ENCODE measurements at regions not wholly inside any gene's neighbourhood (a gene's known extent, or its start where the extent isn't known, plus 50 kb on each side); places are given as distances from the start of the nearest gene placed in this dataset.

GRCh38 chr10:10796061-10796773 lies 221.5 kb upstream of the CELF2 start:
- FAIRE-seq = no peak

DNA sequence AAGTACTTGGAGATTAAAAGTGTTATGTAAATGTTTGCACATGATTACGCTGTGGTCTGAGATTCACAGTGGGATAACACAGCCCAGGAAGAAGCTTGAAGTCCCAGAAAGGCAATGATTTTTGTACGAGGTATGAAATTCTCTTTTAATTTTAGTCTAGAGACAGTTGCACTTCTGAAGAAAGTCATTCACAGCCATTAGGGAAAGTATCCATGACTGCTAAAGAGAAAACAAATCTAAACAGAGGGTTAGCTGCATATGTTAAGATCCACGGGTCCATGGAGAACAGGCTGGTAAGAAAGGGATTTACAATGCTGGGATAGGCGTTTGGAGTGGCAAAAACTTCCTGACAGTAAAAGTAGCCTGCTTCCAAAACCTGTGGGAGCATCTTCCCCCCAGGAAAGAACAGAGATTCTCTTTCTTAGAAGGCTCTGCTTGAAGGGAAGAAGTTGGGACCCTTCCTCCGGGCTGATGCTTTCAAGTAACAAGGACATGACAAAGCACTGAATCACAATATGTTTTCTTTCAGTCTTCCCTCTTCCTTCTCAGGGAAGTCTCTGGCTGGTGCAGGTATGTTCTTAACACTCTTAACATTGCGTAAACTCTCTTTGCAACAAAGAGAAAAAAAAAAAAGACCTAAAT lies 220.8 kb upstream of the CELF2 start:
- FAIRE-seq = no peak

GRCh38 chr10:10797513-10797912 lies 220.2 kb upstream of the CELF2 start:
- no peak for FAIRE-seq

GRCh38 chr10:10798102-10798863 lies 219.4 kb upstream of the CELF2 start:
- no peak for FAIRE-seq

DNA sequence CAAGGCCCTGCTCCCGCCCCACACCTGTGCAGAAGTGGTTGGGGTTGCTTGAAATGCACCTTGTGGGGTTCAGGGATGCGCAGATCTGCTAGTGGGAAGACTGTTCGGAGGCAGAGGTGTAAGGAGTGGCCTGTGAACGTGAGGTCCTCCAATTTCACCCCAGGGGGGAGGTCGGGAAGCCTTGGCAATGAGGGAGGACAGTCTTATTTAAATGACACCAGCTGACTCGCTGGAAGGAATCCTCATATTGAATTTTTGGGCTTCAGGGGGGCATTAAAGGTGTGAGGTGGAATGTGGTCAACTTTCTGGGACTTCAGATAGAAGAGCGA lies 218.8 kb upstream of the CELF2 start:
- no peak for FAIRE-seq

DNA sequence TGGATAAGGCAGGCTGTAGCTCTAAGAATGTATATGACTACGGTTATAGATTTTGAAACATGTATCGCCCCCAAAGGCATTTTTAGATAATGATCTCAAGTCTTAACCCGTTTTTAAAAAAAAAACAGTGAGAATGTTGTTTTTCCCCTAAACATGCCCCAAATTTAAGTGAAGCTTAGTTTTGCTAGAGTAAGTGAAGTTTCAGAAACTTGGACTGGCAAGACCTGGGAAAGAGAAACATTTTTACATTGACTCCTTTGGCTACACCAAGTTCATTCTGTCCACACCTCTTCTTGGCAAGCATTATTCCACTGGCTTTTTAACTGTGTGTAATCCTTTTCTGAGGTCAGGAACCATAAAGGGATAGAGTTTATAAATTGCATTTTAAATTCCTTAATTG lies 216.7 kb upstream of the CELF2 start:
- FAIRE-seq = no peak

DNA sequence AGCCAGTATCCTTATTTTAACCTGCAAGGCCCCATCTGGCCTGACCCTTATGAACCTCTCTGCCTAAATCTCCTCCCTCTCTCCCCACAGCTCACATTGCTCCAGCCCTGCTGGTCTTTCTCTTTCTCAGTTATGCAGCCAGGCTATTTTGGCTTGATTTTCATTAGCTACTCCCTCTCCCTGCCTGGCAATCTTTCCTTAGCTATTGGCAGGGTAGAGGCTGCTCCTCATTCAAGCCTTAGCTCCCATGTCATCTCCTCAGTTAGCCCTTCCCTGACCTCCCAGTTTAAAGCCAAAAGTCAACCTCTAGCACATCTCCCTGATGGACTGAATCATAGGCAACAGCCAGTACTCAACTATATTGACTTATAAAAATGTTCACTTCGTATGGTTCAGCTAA lies 214.4 kb upstream of the CELF2 start:
- FAIRE-seq = no peak

- no peak for FAIRE-seq
Observed at GRCh38 chr10:10804061-10804460, 213.6 kb upstream of the CELF2 start.

DNA sequence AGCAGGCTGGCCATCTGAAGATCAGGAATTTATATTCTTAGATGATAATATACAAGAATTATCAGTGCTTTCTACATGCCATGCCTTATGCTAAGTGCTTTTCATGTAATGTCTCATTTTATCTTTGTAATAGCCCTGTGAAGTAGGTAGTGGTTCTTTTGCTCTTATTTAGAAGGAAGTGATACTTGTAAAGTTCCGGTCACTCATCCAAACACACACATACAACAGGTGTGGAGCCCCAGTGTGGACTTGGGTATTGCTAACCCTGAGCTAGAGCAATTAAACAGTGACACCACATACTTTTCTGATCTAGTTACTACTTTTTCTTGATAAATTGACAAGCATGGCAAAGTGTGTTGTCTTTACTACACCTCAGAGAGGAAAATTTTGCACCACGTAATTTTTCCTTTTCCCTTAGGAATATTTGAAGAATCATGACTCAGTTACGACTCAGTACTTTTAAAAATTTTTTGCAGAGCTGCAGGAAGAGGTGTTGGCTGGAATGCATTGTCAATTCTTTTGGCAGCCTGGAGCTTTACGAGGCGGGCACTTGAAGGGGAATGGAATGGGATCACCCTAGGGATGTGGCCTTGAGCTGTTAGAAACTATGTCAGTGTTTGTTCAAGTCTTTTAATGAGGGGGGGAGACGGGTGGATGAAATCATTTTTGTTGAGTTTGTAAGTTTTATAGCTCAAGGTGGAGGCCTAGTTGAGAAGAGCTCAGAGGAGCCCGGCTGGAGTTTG lies 212.5 kb upstream of the CELF2 start:
- FAIRE-seq = no peak

DNA sequence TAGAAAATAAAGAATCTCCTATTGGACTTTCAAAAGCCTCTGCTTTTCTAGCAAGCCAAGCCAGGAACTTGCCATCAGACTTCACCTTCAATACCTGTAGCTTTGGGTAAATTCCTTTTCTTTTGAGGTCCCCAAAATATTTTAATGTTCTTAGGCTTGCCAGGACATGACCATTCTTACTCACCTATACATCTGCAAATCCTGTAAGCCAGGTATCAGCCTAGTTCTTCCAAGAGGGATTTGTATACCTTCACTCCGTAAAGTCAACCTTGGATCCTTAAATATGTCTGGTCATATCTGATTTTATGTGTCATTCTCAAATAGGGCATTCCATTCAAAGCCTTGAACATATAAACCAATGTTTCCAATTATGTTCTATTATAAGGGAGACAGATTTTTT lies 210.6 kb upstream of the CELF2 start:
- FAIRE-seq = no peak

DNA sequence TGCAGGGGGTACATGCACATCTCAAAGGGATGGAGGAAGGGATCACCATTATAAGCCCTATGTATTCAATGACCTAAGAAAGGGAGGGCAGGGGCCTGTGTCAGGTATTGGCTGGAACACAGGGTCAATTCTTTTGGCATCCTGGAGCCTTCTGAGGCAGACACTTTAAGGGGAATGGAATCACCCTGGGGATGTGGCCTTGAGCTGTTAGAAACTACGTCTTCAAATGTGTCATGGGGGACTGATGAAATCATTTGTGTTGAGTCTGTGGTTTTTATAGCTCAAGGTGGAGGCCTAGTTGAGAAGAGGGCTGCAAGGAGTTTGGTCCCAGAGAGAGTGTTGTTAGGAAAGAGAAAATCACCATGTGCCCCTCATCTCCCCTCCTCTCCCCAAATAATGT lies 206.1 kb upstream of the CELF2 start:
- FAIRE-seq = no peak

- FAIRE-seq = no peak
Observed at GRCh38 chr10:10813656-10814055, 204.0 kb upstream of the CELF2 start.

- FAIRE-seq = no peak
Observed at GRCh38 chr10:10814069-10814468, 203.6 kb upstream of the CELF2 start.

DNA sequence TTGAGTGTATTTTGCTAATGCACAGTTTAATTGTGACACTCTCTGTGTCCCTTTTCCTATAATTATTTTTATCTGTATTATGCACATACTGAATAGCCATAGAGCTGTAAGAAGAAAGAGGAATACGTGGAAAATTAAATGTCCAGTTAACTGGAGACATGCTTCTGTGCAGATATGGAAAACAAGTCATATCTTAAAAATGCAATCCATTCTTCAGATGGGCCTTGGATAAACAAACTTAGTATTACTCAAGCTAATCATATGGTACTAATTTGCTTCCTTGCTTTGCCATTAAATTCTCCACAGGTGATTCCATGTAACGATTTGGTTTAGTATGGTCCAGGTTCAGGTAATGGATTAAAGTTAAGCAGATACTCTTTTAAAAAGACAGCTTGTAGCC lies 201.2 kb upstream of the CELF2 start:
- no peak for FAIRE-seq

DNA sequence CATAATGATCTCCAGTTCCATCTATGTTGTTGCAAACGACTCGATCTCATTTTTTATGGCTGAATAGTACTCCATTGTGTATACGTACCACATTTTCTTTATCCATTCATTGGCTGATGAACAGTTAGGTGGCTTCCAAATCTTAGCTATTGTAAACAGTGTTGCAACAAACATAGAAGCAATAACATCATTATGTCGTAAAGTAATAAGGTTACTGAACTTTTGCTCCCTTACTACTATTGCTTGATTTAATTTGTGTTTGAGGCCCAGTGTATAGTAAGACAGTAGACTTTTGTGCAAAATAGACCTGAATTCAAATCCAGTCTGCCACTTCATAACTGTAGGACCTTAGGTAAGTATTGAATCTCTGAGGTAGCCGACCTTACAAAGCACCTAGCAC lies 200.1 kb upstream of the CELF2 start:
- FAIRE-seq = no peak

DNA sequence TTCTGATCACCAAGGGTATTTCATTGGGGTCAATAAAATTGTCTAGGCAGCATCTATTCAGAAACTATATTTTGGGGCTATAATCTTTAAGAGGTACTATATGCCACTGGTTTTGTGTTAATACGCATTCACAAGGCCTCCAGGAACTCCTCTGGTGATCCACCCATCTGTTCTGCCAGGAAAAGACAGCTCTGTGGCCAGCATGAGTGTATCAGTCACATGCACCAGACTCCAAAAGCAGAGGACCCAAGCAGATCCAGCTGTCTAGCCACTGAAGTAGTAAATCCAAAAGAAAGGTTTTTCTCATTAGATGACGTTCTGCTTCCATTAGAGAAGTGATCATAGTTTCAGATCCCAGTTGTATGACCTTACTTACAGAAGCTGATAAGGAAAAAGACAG lies 199.6 kb upstream of the CELF2 start:
- FAIRE-seq = no peak

DNA sequence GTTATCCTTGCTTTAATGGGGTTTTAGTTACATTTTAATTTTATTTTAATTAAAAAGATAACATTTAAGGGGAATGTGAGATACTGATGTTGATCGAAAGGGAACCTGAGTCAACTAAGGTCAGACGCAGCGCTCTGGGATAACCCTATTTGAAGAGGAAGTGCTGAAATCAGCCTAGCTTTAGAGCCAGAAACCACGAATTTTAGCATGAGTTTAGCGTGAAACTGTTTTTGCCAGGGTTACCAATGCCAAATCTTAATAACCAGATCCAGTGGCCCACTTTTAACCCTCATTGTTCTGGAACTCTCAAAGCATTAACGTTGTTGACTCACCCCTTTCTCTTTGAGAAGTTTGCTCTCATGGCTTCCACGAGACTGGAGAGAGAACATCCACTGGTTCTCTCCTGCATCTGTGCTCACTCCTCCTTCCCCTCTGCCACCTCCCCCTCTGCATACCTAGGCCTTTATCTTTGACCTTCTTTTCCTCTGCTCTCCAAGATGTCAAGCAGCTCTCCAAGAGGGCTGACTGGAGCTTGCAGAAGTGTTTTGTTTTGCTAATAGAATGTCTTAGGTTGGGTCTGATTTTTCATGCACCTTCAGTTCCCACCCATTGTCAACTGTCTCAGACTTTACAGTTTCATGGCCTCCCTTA lies 198.3 kb upstream of the CELF2 start:
- FAIRE-seq = no peak

DNA sequence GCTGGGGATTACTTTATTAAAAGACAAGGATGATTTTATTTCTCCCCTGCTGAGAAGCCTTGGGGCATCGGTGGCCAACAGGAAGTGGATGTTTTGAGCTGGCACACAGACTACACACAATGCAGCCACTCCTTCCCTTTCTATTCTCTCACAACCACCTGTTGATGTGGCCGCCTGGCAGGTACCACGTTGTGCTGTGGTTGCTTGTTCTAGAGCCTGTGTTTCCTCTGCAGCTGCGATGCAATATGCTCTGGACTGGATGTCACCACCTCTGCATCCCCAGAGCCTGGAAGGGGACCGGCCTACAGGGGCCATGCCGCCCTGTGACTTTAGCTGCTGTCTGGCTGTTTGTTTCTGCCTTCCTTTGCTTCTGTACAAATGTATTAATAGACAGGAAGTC lies 195.7 kb upstream of the CELF2 start:
- FAIRE-seq = no peak

- FAIRE-seq = no peak
Observed at GRCh38 chr10:10824591-10825148, 193.0 kb upstream of the CELF2 start.

DNA sequence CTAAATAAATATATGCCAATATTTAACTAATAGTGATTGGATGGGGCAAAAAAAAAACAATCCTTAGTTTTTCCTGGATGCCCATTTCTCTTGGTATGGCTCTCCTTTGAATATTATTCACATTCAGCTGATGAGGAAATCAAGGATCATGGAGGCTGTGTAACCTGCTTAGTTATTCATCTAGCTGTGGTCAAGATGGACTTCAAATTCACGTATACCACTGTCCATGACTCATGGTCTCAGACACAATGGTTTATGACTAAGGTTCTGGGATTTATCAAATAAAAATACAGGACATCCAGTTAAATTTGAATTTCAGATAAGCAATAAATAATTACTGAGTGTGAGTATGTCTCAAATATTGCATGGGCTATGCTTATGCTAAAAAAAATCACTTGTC lies 191.5 kb upstream of the CELF2 start:
- FAIRE-seq = no peak

DNA sequence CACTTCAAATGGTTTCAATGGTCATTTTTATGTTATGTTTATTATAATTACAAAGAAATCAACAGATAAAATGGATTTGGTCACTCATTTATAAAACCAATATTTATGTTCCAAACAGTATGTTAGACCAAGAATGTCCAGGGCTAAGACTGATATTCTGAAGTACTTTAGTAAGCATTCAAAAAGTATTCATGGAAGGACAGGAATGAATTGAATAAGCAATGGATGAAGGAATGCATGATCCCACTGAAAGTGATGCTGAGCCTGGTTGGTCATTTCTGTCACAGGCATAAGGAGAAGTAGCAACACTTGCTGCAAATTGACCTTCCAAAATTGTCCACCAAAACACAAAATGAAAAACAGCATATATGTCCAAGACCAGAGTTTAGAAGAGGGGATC lies 189.0 kb upstream of the CELF2 start:
- FAIRE-seq = no peak

- no peak for FAIRE-seq
Observed at GRCh38 chr10:10829576-10829975, 188.1 kb upstream of the CELF2 start.

Measured in G401.6 (cell line).